Activated naive CD4-positive, alpha-beta T cell treated with anti-CD3 and anti-CD28 coated beads for 36 hours (primary cell): ENCODE measurements at regions not wholly inside any gene's neighbourhood (a gene's known extent, or its start where the extent isn't known, plus 50 kb on each side); places are given as distances from the start of the nearest gene placed in this dataset.
"Not testable (repeated sequence)": the region's sequence is repeated elsewhere in the genome, so short reads cannot be mapped to it uniquely, and the experiment has no call there.

Source experiments
- CTCF ChIA-PET: fragments of 350-600 bp; sonication (Branson Sonifier 250); formaldehyde crosslinking; loops from one replicate; lab custom pipeline; 2021; ENCODE audit warnings: antibody characterized with exemption; lab: Charles Lee
- DNase-seq: peaks from one replicate; pipeline ENCODE4 v3.0.0-alpha.2; 2020
- H3K27ac Mint-ChIP-seq: one replicate; pipeline ENCODE4 v1.8.0; 2021; ENCODE audit warnings: mild to moderate bottlenecking, mixed read lengths
- H3K27me3 Mint-ChIP-seq: one replicate; pipeline ENCODE4 v1.8.0; 2021; ENCODE audit warnings: low read depth, mixed read lengths
- H3K36me3 Mint-ChIP-seq: one replicate; pipeline ENCODE4 v1.8.0; 2021; ENCODE audit warnings: low read depth, mixed read lengths
- H3K4me1 Mint-ChIP-seq: one replicate; pipeline ENCODE4 v1.8.0; 2021; ENCODE audit warnings: low read depth, mixed read lengths
- H3K4me3 Mint-ChIP-seq: one replicate; pipeline ENCODE4 v1.8.0; 2021; ENCODE audit warnings: mild to moderate bottlenecking, moderate library complexity, mixed read lengths
- H3K9me3 Mint-ChIP-seq: one replicate; pipeline ENCODE4 v1.8.0; 2021; ENCODE audit warnings: mixed read lengths
- intact Hi-C: fragments of 100-400 bp; cut with micrococcal nuclease; formaldehyde crosslinking; loops from one replicate; pipeline ENCODE4 v1.15.1; 2023

GRCh38 chr2:38464971-38465788 is 88.1 kb upstream of the ATL2 start:
- DNase-seq = no peak
- H3K27me3 Mint-ChIP-seq = no peaks in the 10 kb centered on the region
- CTCF ChIA-PET = interaction anchor here (0.6 to 2.2 kb wide), 8 partner anchors 10 to 149 kb away, joined by 3 to 15 read pairs (median 4); no protein-coding TSS in a partner anchor
- H3K36me3 Mint-ChIP-seq = no peaks in the 10 kb centered on the region
- peaks cover 9% of the 10 kb centered on the region for H3K4me1 Mint-ChIP-seq
- no peak overlapping the region for H3K4me3 Mint-ChIP-seq
- no peak overlapping the region for H3K27ac Mint-ChIP-seq
- intact Hi-C loops = no loop called here
- no peaks in the 10 kb centered on the region for H3K9me3 Mint-ChIP-seq

- intact Hi-C loops = no loop called here
- CTCF ChIA-PET = no interaction called here
Observed at GRCh38 chr2:38463752-38464151, 86.7 kb upstream of the ATL2 start.

DNA sequence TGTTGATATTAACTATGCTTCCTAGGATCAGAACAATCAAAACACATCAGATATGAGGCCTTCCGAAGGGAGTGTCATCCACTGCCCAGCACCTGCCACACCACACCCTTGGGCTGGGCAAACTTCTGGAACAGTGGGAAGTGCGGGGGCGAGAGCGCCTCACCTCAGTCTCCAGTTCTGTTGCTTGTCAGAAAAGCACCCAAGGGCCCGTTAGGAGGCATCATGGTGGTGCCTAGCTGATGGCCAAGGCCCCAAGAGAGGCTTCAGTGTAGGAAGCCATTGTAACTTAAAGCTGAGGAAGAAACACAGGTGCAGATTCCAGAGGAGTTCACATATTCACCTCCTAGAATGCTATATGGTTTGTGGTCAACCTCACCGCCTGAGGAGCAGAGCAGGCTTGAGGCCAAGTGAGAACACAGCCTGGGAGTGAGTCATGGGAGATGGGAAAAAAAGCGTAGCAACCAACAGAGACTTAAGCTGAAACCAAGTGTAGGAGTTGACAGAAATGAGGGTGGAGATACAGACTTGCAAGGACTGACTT is 85.1 kb upstream of the ATL2 start:
- Mint-ChIP-seq H3K27me3 (peaks cover 5% of the 10 kb centered on the region), H3K9me3 (no peaks in the 10 kb centered on the region), H3K4me3 (no peak overlapping the region), H3K27ac (no peak overlapping the region), H3K4me1 (peaks cover 9% of the 10 kb centered on the region), H3K36me3 (no peaks in the 10 kb centered on the region)
- CTCF ChIA-PET = interaction anchor here (0.6 to 1.0 kb wide), 4 partner anchors 9 to 147 kb away, joined by 3 to 4 read pairs (median 3); no protein-coding TSS in a partner anchor
- peak; percentile 74 for DNase-seq
- intact Hi-C loops = loop anchor here (1.0 kb wide), 3 partner anchors 12 to 147 kb away; partner anchors contain the start of gene ATL2

More at GRCh38 chr2:38463752-38464151, 86.7 kb upstream of the ATL2 start:
- no peak overlapping the region for H3K27ac Mint-ChIP-seq
- DNase-seq = no peak
- peaks cover 9% of the 10 kb centered on the region for H3K4me1 Mint-ChIP-seq
- no peaks in the 10 kb centered on the region for H3K27me3 Mint-ChIP-seq
- H3K9me3 Mint-ChIP-seq = no peaks in the 10 kb centered on the region
- no peak overlapping the region for H3K4me3 Mint-ChIP-seq
- H3K36me3 Mint-ChIP-seq = no peaks in the 10 kb centered on the region

- no peak overlapping the region for H3K4me3 Mint-ChIP-seq
- no peak overlapping the region for H3K27ac Mint-ChIP-seq
- intact Hi-C loops = no loop called here
- DNase-seq = no peak
- peaks cover 9% of the 10 kb centered on the region for H3K4me1 Mint-ChIP-seq
- CTCF ChIA-PET = no interaction called here
- H3K36me3 Mint-ChIP-seq = no peaks in the 10 kb centered on the region
- peaks cover 5% of the 10 kb centered on the region for H3K27me3 Mint-ChIP-seq
- no peaks in the 10 kb centered on the region for H3K9me3 Mint-ChIP-seq
Observed at GRCh38 chr2:38461470-38461869, 84.4 kb upstream of the ATL2 start.

DNA sequence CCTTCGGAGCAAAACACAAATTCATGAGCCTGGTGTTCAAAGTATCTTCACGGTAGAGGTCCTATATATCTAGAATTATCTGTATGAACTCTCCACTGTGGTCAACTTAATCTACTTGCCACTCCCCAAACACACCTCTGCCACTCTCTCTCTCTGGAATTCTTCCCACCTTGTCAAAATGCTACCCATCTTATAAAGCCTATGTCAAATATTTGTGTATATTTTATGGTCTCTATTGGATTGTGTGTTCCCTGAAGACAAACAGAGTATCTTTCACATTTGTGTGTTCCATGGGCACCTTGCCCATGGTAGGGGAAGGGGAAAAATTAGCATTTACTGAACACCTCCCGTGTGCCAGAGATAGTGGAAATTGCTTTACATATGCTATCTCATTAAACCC is 83.2 kb upstream of the ATL2 start:
- DNase-seq = no peak
- H3K4me3 Mint-ChIP-seq = no peak overlapping the region
- H3K27ac Mint-ChIP-seq = no peak overlapping the region
- CTCF ChIA-PET = no interaction called here
- no peaks in the 10 kb centered on the region for H3K36me3 Mint-ChIP-seq
- H3K27me3 Mint-ChIP-seq = peaks cover 5% of the 10 kb centered on the region
- peaks cover 9% of the 10 kb centered on the region for H3K4me1 Mint-ChIP-seq
- H3K9me3 Mint-ChIP-seq = no peaks in the 10 kb centered on the region
- intact Hi-C loops = no loop called here

GRCh38 chr2:38454081-38454480 is 77.0 kb upstream of the ATL2 start:
- Mint-ChIP-seq H3K27me3 (peaks cover 5% of the 10 kb centered on the region), H3K27ac (no peak overlapping the region), H3K9me3 (no peaks in the 10 kb centered on the region), H3K4me1 (no peaks in the 10 kb centered on the region), H3K4me3 (no peak overlapping the region), H3K36me3 (no peaks in the 10 kb centered on the region)
- CTCF ChIA-PET = no interaction called here
- no peak for DNase-seq
- intact Hi-C loops = no loop called here

DNA sequence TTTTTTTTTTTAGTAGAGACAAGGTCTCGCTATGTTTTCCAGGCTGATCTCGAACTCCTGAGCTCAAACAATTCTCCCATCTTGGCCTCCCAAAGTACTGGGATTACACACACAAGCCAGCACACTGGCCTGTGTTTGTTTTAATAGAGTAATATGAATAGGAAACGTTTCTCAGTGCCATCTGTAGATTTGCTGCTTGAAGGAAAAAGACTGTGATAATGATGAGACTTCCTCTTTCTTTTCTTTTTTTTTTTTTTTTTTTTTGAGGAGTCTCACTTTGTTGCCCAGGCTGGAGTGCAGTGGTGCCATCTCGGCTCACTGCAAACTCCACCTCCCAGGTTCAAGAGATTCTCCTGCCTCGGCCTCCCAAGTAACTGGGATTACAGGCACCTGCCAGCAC is 74.7 kb upstream of the ATL2 start:
- H3K4me3 Mint-ChIP-seq, H3K27ac Mint-ChIP-seq, H3K36me3 Mint-ChIP-seq, CTCF ChIA-PET, H3K9me3 Mint-ChIP-seq, DNase-seq, H3K27me3 Mint-ChIP-seq, H3K4me1 Mint-ChIP-seq, intact Hi-C loops: not testable (repeated sequence)

DNA sequence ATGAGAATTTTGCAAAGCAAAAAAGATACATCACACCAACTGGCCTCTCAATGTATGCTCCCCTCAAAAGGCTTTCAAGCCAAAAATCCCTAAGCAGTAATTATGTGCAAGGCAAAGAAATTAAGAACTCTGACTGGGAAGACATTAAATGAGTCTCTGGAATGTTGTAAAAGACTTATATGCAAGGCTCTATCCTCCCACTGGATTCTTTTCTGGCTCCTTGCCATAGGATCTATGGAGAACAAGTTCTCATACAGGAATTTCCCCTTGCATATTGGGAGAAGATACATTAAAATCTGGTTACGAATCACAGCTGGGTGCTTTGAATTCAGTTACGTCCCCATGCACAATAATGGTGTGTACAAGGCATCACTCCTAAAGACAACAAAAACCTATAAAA is 73.4 kb upstream of the ATL2 start:
- intact Hi-C loops = no loop called here
- no peaks in the 10 kb centered on the region for H3K27me3 Mint-ChIP-seq
- H3K4me1 Mint-ChIP-seq = no peaks in the 10 kb centered on the region
- no peaks in the 10 kb centered on the region for H3K9me3 Mint-ChIP-seq
- CTCF ChIA-PET = interaction anchor here (0.9 kb wide), 1 partner anchor 57 kb away, joined by 3 read pairs; no protein-coding TSS in a partner anchor
- no peak overlapping the region for H3K27ac Mint-ChIP-seq
- DNase-seq = no peak
- no peaks in the 10 kb centered on the region for H3K36me3 Mint-ChIP-seq
- no peak overlapping the region for H3K4me3 Mint-ChIP-seq

GRCh38 chr2:38448692-38449410 is 71.8 kb upstream of the ATL2 start:
- intact Hi-C loops = no loop called here
- Mint-ChIP-seq H3K27me3 (no peaks in the 10 kb centered on the region), H3K9me3 (no peaks in the 10 kb centered on the region), H3K27ac (no peak overlapping the region), H3K4me3 (no peak overlapping the region), H3K4me1 (no peaks in the 10 kb centered on the region), H3K36me3 (no peaks in the 10 kb centered on the region)
- CTCF ChIA-PET = no interaction called here
- no peak for DNase-seq

- Mint-ChIP-seq H3K27me3 (peaks cover 3% of the 10 kb centered on the region), H3K4me1 (no peaks in the 10 kb centered on the region), H3K36me3 (no peaks in the 10 kb centered on the region), H3K4me3 (no peak overlapping the region), H3K27ac (no peak overlapping the region), H3K9me3 (no peaks in the 10 kb centered on the region)
- intact Hi-C loops = no loop called here
- CTCF ChIA-PET = interaction anchor here (0.6 to 1.5 kb wide), 3 partner anchors 10 to 158 kb away, joined by 3 read pairs; no protein-coding TSS in a partner anchor
- DNase-seq = no peak
Observed at GRCh38 chr2:38446906-38447561, 70.0 kb upstream of the ATL2 start.

DNA sequence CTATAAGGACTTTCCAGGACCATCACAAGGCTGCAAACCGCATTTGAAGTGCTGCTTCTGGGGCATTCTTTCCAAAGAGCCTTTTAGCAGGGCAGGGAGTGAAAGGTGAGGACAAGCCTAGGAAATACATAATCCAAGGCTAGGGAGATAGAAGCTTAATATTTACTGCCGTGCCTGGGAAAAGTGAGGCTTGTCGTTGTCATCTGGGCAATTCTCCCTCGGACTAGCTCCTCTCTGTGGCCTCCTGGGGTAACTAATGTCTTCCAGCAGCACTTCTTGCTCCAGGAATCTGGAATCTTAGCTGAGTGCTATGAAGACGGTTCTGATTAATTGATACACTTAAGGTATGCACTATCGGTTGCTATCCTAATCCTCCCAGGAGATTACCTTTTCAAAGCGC is 69.3 kb upstream of the ATL2 start:
- DNase-seq = no peak
- H3K36me3 Mint-ChIP-seq = no peaks in the 10 kb centered on the region
- H3K27ac Mint-ChIP-seq = no peak overlapping the region
- H3K27me3 Mint-ChIP-seq = peaks cover 6% of the 10 kb centered on the region
- CTCF ChIA-PET = interaction anchor here (0.6 to 1.5 kb wide), 2 partner anchors 9 to 157 kb away, joined by 3 read pairs; no protein-coding TSS in a partner anchor
- H3K4me3 Mint-ChIP-seq = no peak overlapping the region
- intact Hi-C loops = no loop called here
- H3K4me1 Mint-ChIP-seq = no peaks in the 10 kb centered on the region
- H3K9me3 Mint-ChIP-seq = no peaks in the 10 kb centered on the region

DNA sequence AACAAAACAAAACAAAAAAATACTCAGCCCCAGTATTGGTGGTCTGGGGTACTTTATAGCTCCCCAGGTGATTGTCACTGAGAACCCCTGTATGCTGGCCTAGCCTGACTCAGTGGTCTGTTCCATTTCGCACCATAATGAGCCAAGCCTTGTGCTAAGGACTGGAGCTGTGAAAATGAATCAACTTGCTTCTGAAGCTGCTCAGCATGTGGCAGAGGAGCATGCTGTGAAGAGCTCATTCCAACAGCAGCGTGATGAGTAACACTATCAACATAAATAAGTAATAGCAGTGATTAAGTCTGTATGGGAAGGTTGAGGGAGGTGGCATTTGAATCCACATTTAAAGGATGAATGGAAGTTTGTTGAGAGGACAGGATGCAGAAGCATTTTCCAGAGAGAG is 67.2 kb upstream of the ATL2 start:
- CTCF ChIA-PET = interaction anchor here (1.0 kb wide), 1 partner anchor 64 kb away, joined by 3 read pairs; no protein-coding TSS in a partner anchor
- no peak overlapping the region for H3K4me3 Mint-ChIP-seq
- H3K36me3 Mint-ChIP-seq = no peaks in the 10 kb centered on the region
- no peak overlapping the region for H3K27ac Mint-ChIP-seq
- no peaks in the 10 kb centered on the region for H3K4me1 Mint-ChIP-seq
- no peaks in the 10 kb centered on the region for H3K9me3 Mint-ChIP-seq
- intact Hi-C loops = no loop called here
- peaks cover 6% of the 10 kb centered on the region for H3K27me3 Mint-ChIP-seq
- DNase-seq = no peak
